DOHH2 (cell line): ENCODE measurements at regions not wholly inside any gene's neighbourhood (a gene's known extent, or its start where the extent isn't known, plus 50 kb on each side); places are given as distances from the start of the nearest gene placed in this dataset.

Source experiments
- CTCF ChIP-seq: fragments of 200-600 bp; sonication (generic); IDR thresholded peaks from one replicate; pipeline ENCODE4 v1.5.1; 2014; ENCODE audit warnings: antibody characterized with exemption, mild to moderate bottlenecking, low read depth, low read length; ENCODE audit not compliant: poor library complexity, severe bottlenecking
- EZH2phosphoT487 ChIP-seq: fragments of 200-600 bp; sonication (generic); IDR thresholded peaks from 2 replicates; pipeline ENCODE4 v1.6.1; 2017; ENCODE audit warnings: borderline replicate concordance, mild to moderate bottlenecking, antibody characterized with exemption, low read length, moderate library complexity, mixed read lengths

DNA sequence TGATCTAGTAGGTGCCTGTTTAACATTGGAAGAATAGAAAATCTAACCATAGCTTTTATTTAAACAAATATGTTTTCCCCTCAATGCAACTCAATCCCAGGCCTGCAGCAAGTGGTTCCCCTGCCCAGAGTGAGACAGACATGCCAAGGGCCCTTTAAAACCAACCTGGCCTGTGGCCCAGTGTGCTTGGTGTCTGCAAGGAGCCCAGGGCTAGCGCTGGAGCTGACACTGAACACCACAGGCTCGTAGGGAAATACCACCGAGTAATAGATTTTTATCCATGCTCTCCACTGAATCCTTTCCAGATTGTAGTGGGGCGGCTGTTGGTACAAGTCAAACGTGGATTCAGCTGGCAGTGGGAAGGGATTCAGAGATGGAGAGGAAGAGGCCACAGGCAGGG lies 95.6 kb upstream of the NRXN3 start:
- no peak for TF ChIP-seq CTCF
- no peak for TF ChIP-seq EZH2phosphoT487
